GM12874 (cell line): ENCODE measurements at regions not wholly inside any gene's neighbourhood (a gene's known extent, or its start where the extent isn't known, plus 50 kb on each side); places are given as distances from the start of the nearest gene placed in this dataset.

Source experiments
- CTCF ChIP-seq: IDR thresholded peaks from 2 replicates; pipeline ENCODE4 v1.5.1; 2011; ENCODE audit warnings: low read depth, mild to moderate bottlenecking, control low read depth, low read length, moderate library complexity; ENCODE audit not compliant: insufficient read depth

GRCh38 chr3:67884345-67884744 lies 229.9 kb upstream of the SUCLG2 start:
- no peak for TF ChIP-seq CTCF

GRCh38 chr3:67883766-67884165 lies 229.4 kb upstream of the SUCLG2 start:
- TF ChIP-seq CTCF, result no peak

GRCh38 chr3:67882981-67883380 lies 228.6 kb upstream of the SUCLG2 start:
- no peak for TF ChIP-seq CTCF

- no peak for TF ChIP-seq CTCF
These were observed 221.8 kb upstream of the SUCLG2 start for GRCh38 chr3:67876261-67876660.

GRCh38 chr3:67875858-67876257 lies 221.4 kb upstream of the SUCLG2 start:
- TF ChIP-seq CTCF, result no peak

- no peak for TF ChIP-seq CTCF
These were observed 220.9 kb upstream of the SUCLG2 start for GRCh38 chr3:67875338-67875737.

- TF ChIP-seq CTCF, result no peak
These were observed 216.1 kb upstream of the SUCLG2 start for GRCh38 chr3:67870477-67870876.

- no peak for TF ChIP-seq CTCF
These were observed 212.2 kb upstream of the SUCLG2 start for GRCh38 chr3:67866571-67866970.
